Neuron (in vitro differentiated cells): ENCODE measurements at regions not wholly inside any gene's neighbourhood (a gene's known extent, or its start where the extent isn't known, plus 50 kb on each side); places are given as distances from the start of the nearest gene placed in this dataset.
"Not testable (repeated sequence)": the region's sequence is repeated elsewhere in the genome, so short reads cannot be mapped to it uniquely, and the experiment has no call there.

Experiments used
- H2AFZ ChIP-seq: one replicate; pipeline ENCODE4 v1.6.1; 2013; ENCODE audit warnings: low read depth, mild to moderate bottlenecking, inconsistent platforms, low read length, moderate library complexity
- H3K27me3 ChIP-seq: one replicate; pipeline ENCODE4 v1.6.1; 2013; ENCODE audit warnings: low read length; ENCODE audit not compliant: insufficient read depth
- H3K36me3 ChIP-seq: one replicate; pipeline ENCODE4 v1.6.1; 2013; ENCODE audit warnings: low read length; ENCODE audit not compliant: insufficient read depth
- H3K4me1 ChIP-seq: one replicate; pipeline ENCODE4 v1.6.1; 2013; ENCODE audit warnings: low read length; ENCODE audit not compliant: insufficient read depth
- H3K4me3 ChIP-seq: 2 replicates; pipeline ENCODE4 v1.5.1; 2013; ENCODE audit warnings: mild to moderate bottlenecking, low read length, moderate library complexity
- H3K9me3 ChIP-seq: one replicate; pipeline ENCODE4 v1.6.1; 2013; ENCODE audit warnings: low read length

- no peaks in the 10 kb centered on the region for H3K9me3 ChIP-seq
- no peaks in the 10 kb centered on the region for H3K36me3 ChIP-seq
- no peaks in the 10 kb centered on the region for H3K4me1 ChIP-seq
- no peak overlapping the region for H3K4me3 ChIP-seq
- H2AFZ ChIP-seq, result no peak overlapping the region
- no peaks in the 10 kb centered on the region for H3K27me3 ChIP-seq
Measured at GRCh38 chr6:115783402-115784061, 277.2 kb downstream of the FRK start.

- no peaks in the 10 kb centered on the region for H3K27me3 ChIP-seq
Measured at GRCh38 chr6:115782612-115783011, 278.1 kb downstream of the FRK start.

DNA sequence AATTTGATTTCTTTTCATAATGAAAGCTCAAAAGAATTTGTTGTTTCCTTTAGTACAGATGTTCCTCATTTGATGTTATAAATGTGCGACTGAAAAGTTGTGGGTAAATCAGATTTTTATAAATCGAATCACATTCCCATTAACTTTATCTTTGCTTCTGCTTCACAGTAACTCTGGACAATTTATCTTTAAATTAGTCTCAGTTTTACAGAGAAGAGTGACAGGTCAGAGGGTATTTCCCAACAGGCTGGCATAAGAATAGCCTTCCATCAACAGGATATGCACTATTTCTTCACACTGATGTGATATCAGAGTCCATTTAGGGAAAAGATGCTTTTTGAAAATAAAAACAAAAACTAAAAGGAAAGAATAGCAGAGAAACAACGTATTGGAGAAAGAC lies 286.9 kb downstream of the FRK start:
- Histone ChIP-seq H3K4me1 (no peaks in the 10 kb centered on the region), H3K27me3 (no peaks in the 10 kb centered on the region), H3K9me3 (no peaks in the 10 kb centered on the region), H3K36me3 (no peaks in the 10 kb centered on the region), H2AFZ (no peak overlapping the region), H3K4me3 (no peak overlapping the region)

More at GRCh38 chr6:115782612-115783011, 278.1 kb downstream of the FRK start:
- Histone ChIP-seq H3K4me1 (no peaks in the 10 kb centered on the region), H2AFZ (no peak overlapping the region), H3K9me3 (no peaks in the 10 kb centered on the region), H3K36me3 (no peaks in the 10 kb centered on the region), H3K4me3 (no peak overlapping the region)

- Histone ChIP-seq H3K36me3 (no peaks in the 10 kb centered on the region), H3K4me3 (no peak overlapping the region), H2AFZ (no peak overlapping the region), H3K4me1 (no peaks in the 10 kb centered on the region), H3K9me3 (no peaks in the 10 kb centered on the region), H3K27me3 (no peaks in the 10 kb centered on the region)
Measured at GRCh38 chr6:115770851-115771250, 289.8 kb downstream of the FRK start.

- Histone ChIP-seq H3K4me3 (no peak overlapping the region), H3K27me3 (no peaks in the 10 kb centered on the region), H3K4me1 (no peaks in the 10 kb centered on the region), H3K36me3 (no peaks in the 10 kb centered on the region), H3K9me3 (no peaks in the 10 kb centered on the region), H2AFZ (no peak overlapping the region)
Measured at GRCh38 chr6:115768500-115768899, 292.2 kb downstream of the FRK start.

GRCh38 chr6:115767931-115768330 lies 292.8 kb downstream of the FRK start:
- no peak overlapping the region for H3K4me3 ChIP-seq
- H2AFZ ChIP-seq, result no peak overlapping the region
- no peaks in the 10 kb centered on the region for H3K36me3 ChIP-seq
- no peaks in the 10 kb centered on the region for H3K9me3 ChIP-seq
- H3K27me3 ChIP-seq, result no peaks in the 10 kb centered on the region
- H3K4me1 ChIP-seq, result no peaks in the 10 kb centered on the region

DNA sequence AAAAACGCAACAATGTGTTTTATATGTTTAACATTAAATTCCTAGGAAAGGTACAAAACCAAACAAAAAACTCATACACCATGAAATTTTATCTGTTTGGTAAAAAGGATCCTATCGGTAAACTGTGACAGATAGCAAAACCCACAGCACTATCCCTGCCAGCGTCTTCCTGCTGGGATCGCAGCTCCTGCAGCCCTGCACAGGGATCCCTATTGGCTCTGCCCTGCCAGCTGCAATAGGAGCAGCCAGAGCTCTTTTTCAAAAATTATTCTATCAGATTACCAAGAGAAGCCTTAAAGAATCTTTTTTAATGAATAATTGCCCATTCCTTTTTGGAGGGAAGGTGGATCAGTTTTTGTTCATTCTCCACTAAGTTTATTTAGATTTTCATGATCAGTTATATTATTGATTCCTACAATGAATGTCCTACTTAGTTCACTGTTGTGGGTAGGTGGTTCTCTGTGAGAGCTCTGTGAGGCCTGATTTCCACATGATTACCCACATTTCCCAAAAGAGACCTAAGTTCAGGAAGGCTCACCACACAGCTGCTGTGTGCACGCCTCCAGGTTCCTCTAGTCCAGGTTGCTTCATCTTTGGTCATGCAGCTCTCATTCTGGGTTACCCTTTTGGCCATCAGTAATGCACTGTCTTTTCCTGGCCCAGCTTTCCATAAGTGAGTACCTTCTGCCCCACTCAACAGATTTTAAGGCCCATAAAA lies 293.8 kb downstream of the FRK start:
- no peaks in the 10 kb centered on the region for H3K27me3 ChIP-seq
- H3K9me3 ChIP-seq, result no peaks in the 10 kb centered on the region
- no peaks in the 10 kb centered on the region for H3K4me1 ChIP-seq
- H3K4me3 ChIP-seq, result no peak overlapping the region
- H3K36me3 ChIP-seq, result no peaks in the 10 kb centered on the region
- no peak overlapping the region for H2AFZ ChIP-seq

GRCh38 chr6:115765966-115766365 lies 294.7 kb downstream of the FRK start:
- no peaks in the 10 kb centered on the region for H3K36me3 ChIP-seq
- H3K27me3 ChIP-seq, result no peaks in the 10 kb centered on the region
- H2AFZ ChIP-seq, result no peak overlapping the region
- H3K4me3 ChIP-seq, result no peak overlapping the region
- no peaks in the 10 kb centered on the region for H3K4me1 ChIP-seq
- H3K9me3 ChIP-seq, result no peaks in the 10 kb centered on the region

DNA sequence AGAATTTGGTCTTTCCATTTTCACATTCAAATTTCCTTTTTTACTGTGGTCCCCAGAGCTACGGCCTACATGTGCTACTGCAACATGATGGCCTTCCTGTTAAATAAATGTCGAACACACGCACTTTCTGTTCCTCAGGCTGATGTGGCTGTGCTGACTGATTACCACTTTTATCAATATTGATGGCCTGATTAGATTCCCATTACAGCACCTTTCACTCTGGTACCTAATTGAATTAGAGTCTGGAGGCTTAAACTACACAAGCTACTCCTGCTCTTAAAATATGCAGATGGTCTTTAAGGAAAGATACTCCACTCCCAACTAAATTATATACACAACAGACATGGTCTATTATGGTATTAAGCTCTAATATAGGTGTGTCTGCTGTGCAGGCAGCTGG lies 301.6 kb downstream of the FRK start:
- Histone ChIP-seq H3K4me3 (no peak overlapping the region), H3K36me3 (no peaks in the 10 kb centered on the region), H3K9me3 (no peaks in the 10 kb centered on the region), H3K4me1 (no peaks in the 10 kb centered on the region), H3K27me3 (no peaks in the 10 kb centered on the region), H2AFZ (no peak overlapping the region)

DNA sequence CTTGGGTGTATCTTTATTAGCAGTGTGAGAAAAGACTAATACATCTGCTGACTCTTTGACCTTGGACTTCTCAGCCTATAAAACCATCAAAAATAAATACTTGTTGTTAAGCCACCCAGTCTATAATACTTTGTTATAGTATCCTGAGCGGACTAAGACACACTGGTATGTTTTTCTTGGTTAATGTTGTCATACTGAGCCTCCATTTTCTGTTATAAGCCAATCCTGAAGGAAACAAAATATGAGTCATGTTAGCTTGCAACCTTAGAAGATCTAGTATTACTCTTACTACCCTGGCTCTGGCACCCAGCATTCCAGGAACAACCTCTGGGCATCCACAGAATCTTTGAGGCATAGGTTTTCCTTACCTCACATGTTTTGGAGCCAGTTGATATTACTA lies 307.2 kb downstream of the FRK start:
- Histone ChIP-seq H3K27me3 (no peaks in the 10 kb centered on the region), H3K36me3 (no peaks in the 10 kb centered on the region), H2AFZ (no peak overlapping the region), H3K9me3 (no peaks in the 10 kb centered on the region), H3K4me3 (no peak overlapping the region), H3K4me1 (no peaks in the 10 kb centered on the region)

GRCh38 chr6:115750946-115751345 lies 309.7 kb downstream of the FRK start:
- Histone ChIP-seq H3K27me3 (no peaks in the 10 kb centered on the region), H3K4me1 (no peaks in the 10 kb centered on the region), H3K4me3 (no peak overlapping the region), H3K9me3 (no peaks in the 10 kb centered on the region), H2AFZ (no peak overlapping the region), H3K36me3 (no peaks in the 10 kb centered on the region)

DNA sequence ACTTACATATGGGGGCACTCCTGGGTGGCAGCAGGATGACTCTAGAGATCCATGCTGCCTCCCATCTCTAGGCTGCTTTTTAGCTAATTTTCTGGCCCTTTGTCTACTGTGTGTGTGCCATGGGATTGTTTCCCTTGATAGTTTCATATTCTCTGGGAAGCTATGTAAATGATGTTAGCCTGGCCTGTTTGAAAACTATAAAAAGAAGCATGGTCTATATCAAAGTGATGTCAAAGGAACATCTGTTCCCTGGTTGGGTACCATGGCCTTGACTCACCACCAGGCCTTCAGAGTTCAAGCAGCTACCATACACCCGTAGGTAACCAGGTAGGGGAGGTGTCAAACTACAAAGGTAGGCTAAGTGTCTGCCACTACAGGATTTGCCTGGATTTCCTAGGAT lies 310.4 kb downstream of the FRK start:
- H3K9me3 ChIP-seq, result no peaks in the 10 kb centered on the region
- H3K36me3 ChIP-seq, result no peaks in the 10 kb centered on the region
- no peaks in the 10 kb centered on the region for H3K27me3 ChIP-seq
- no peak overlapping the region for H3K4me3 ChIP-seq
- no peaks in the 10 kb centered on the region for H3K4me1 ChIP-seq
- no peak overlapping the region for H2AFZ ChIP-seq

- Histone ChIP-seq H3K4me3 (no peak overlapping the region), H2AFZ (no peak overlapping the region), H3K27me3 (no peaks in the 10 kb centered on the region), H3K36me3 (no peaks in the 10 kb centered on the region), H3K4me1 (no peaks in the 10 kb centered on the region), H3K9me3 (no peaks in the 10 kb centered on the region)
Measured at GRCh38 chr6:115747719-115748118, 313.0 kb downstream of the FRK start.

- H2AFZ ChIP-seq, H3K4me3 ChIP-seq, H3K36me3 ChIP-seq, H3K4me1 ChIP-seq, H3K9me3 ChIP-seq, H3K27me3 ChIP-seq: not testable (repeated sequence)
Measured at GRCh38 chr6:115746583-115746982, 314.1 kb downstream of the FRK start.
